Right atrium auricular region (tissue), 2 donors: ENCODE measurements at regions not wholly inside any gene's neighbourhood (a gene's known extent, or its start where the extent isn't known, plus 50 kb on each side); places are given as distances from the start of the nearest gene placed in this dataset.
"Not testable (repeated sequence)": the region's sequence is repeated elsewhere in the genome, so short reads cannot be mapped to it uniquely, and the experiment has no call there.

ENCODE experiments used
- DNase-seq: peaks from one replicate; pipeline ENCODE4 v3.0.0-alpha.2; 2019; ENCODE audit warnings: low spot score
- H3K27ac ChIP-seq, 2 donors: fragments of 200-600 bp; sonication (generic); 1 replicate in 1 of 2; 2 replicates in 1 of 2; pipeline ENCODE4 v1.5.1; 2016 to 2019
- H3K27me3 ChIP-seq, 2 donors: fragments of 200-600 bp; sonication (generic); one replicate each; pipeline versions ENCODE4 v1.5.1 to v1.6.0; 2017 to 2019
- H3K36me3 ChIP-seq: fragments of 200-600 bp; sonication (generic); one replicate; pipeline ENCODE4 v1.5.1; 2016
- H3K4me1 ChIP-seq, 2 donors: fragments of 200-600 bp; sonication (generic); one replicate each; pipeline versions ENCODE4 v1.5.1 to v1.6.0; 2017 to 2019
- H3K4me3 ChIP-seq, 2 donors: fragments of 200-600 bp; sonication (generic); 1 replicate in 1 of 2; 2 replicates in 1 of 2; pipeline ENCODE4 v1.5.1; 2017 to 2019; ENCODE audit warnings: mild to moderate bottlenecking in 1 of 2, moderate library complexity in 1 of 2
- H3K9me3 ChIP-seq, 2 donors: fragments of 200-600 bp; sonication (generic); one replicate each; pipeline ENCODE4 v1.5.1; 2019
- TF ChIP-seq, protein P1 (sequence below), 2 donors: fragments of 200-600 bp; sonication (generic); IDR thresholded peaks; one replicate each; pipeline ENCODE4 v1.5.1; 2019; ENCODE audit warnings: antibody characterized with exemption in 2 of 2

DNA sequence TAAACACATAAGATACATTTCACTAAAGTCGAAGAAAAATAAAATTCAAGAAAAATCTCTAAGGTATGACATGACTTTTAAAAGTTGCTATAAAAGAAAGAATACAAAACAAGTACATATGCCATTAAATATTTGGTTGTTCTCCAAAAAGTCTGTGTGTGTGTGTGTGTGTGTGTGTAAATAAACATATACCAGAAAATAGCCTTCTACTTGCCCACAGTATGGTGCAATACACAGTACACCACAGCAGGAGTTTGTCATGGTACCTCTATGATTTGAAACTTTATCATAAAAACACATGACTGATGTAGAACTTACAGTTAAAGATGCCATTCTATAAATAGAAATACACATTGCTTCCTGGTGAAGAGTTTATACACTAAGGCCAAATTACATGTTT lies 692.7 kb upstream of the MGAT4C start:
- DNase-seq: no peak
- no peaks in the 10 kb centered on the region for H3K36me3 ChIP-seq
- TF ChIP-seq, protein P1, sequence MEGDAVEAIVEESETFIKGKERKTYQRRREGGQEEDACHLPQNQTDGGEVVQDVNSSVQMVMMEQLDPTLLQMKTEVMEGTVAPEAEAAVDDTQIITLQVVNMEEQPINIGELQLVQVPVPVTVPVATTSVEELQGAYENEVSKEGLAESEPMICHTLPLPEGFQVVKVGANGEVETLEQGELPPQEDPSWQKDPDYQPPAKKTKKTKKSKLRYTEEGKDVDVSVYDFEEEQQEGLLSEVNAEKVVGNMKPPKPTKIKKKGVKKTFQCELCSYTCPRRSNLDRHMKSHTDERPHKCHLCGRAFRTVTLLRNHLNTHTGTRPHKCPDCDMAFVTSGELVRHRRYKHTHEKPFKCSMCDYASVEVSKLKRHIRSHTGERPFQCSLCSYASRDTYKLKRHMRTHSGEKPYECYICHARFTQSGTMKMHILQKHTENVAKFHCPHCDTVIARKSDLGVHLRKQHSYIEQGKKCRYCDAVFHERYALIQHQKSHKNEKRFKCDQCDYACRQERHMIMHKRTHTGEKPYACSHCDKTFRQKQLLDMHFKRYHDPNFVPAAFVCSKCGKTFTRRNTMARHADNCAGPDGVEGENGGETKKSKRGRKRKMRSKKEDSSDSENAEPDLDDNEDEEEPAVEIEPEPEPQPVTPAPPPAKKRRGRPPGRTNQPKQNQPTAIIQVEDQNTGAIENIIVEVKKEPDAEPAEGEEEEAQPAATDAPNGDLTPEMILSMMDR (IDR thresholded peaks at IDR 0.05): no peak
- no peak overlapping the region for H3K4me3 ChIP-seq
- H3K27me3 ChIP-seq: no peaks in the 10 kb centered on the region
- H3K27ac ChIP-seq: no peak overlapping the region
- H3K4me1 ChIP-seq: no peaks in the 10 kb centered on the region
- H3K9me3 ChIP-seq: no peaks in the 10 kb centered on the region

- TF ChIP-seq, protein P1 (IDR thresholded peaks at IDR 0.05): no peak
- H3K4me1 ChIP-seq: no peaks in the 10 kb centered on the region
- no peak for DNase-seq
- no peak overlapping the region for H3K27ac ChIP-seq
- H3K4me3 ChIP-seq: no peak overlapping the region
- no peaks in the 10 kb centered on the region for H3K36me3 ChIP-seq
- no peaks in the 10 kb centered on the region for H3K9me3 ChIP-seq
- H3K27me3 ChIP-seq: no peaks in the 10 kb centered on the region
Measured at GRCh38 chr12:86945685-86946196, 689.5 kb upstream of the MGAT4C start.

DNA sequence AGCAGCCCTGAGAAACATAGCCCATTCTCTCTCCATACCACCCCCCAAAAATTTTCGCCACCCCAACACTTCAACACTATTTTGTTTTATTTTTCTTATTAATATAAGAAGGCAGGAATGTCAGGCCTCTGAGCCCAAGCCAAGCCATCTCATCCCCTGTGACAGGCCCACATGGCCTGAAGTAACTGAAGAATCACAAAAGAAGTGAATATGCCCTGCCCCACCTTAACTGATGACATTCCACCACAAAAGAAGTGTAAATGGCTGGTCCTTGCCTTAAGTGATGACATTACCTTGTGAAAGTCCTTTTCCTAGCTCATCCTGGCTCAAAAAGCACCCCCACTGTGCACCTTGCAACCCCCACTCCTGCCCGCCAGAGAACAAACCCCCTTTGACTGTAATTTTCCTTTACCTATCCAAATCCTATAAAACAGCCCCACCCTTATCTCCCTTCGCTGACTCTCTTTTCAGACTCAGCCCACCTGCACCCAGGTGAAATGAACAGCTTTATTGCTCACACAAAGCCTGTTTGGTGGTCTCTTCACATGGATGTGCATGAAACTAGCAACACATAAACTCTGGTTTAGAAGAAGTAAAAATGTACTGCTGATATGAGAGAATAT lies 688.1 kb upstream of the MGAT4C start:
- H3K9me3 ChIP-seq, H3K27me3 ChIP-seq, H3K4me3 ChIP-seq, H3K36me3 ChIP-seq, DNase-seq, H3K4me1 ChIP-seq, H3K27ac ChIP-seq: not testable (repeated sequence)

GRCh38 chr12:86931714-86932113 lies 675.5 kb upstream of the MGAT4C start:
- no peaks in the 10 kb centered on the region for H3K27me3 ChIP-seq
- H3K4me1 ChIP-seq: no peaks in the 10 kb centered on the region
- no peak overlapping the region for H3K4me3 ChIP-seq
- H3K27ac ChIP-seq: no peak overlapping the region
- H3K36me3 ChIP-seq: no peaks in the 10 kb centered on the region
- TF ChIP-seq, protein P1 (IDR thresholded peaks at IDR 0.05): no peak
- no peak for DNase-seq
- H3K9me3 ChIP-seq: no peaks in the 10 kb centered on the region

DNA sequence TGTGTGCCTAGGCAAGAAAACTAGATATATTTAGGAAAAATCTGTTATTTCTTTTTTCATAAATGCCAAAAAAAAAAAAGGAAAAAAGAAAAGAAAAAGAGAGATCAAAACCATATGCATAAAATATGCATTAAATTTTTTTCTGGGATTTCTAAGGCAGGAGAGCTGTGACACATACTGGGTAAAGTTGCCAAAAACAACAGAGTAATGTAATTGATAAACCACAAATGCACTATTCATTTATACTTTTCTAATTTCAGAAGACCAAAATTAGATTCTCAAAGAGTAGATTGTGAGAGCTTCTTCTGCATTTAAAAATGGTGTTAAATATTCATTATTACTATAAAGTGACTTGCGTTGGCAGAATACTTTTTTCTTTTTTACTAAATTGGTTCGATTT lies 673.8 kb upstream of the MGAT4C start:
- no peaks in the 10 kb centered on the region for H3K36me3 ChIP-seq
- no peaks in the 10 kb centered on the region for H3K27me3 ChIP-seq
- no peaks in the 10 kb centered on the region for H3K9me3 ChIP-seq
- no peak overlapping the region for H3K27ac ChIP-seq
- H3K4me3 ChIP-seq: no peak overlapping the region
- H3K4me1 ChIP-seq: no peaks in the 10 kb centered on the region
- TF ChIP-seq, protein P1 (IDR thresholded peaks at IDR 0.05): no peak
- DNase-seq: no peak

DNA sequence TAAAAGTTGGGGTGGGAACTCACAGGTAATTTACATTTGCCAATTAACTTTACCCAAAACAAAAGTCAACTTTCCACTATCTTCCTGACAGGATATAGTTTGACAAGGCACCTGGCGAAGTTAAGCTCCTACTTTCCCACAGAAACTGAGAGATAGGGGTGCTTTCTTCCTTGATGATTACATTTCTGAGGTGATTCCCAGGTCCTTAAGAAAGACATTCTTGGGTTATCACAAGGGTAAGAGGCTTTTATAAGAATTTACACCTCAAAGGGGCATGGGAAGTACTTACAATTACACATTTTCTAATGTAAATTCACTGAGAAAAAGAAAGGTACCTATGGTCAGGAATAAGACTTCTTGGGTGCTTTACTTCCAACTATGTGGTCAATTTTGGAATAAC lies 660.9 kb upstream of the MGAT4C start:
- Histone ChIP-seq H3K27me3 (no peaks in the 10 kb centered on the region), H3K9me3 (no peaks in the 10 kb centered on the region), H3K4me1 (no peaks in the 10 kb centered on the region), H3K27ac (no peak overlapping the region), H3K36me3 (no peaks in the 10 kb centered on the region), H3K4me3 (no peak overlapping the region)
- no peak for DNase-seq
- TF ChIP-seq, protein P1 (IDR thresholded peaks at IDR 0.05): no peak
